TTC549 (cell line): ENCODE measurements at regions not wholly inside any gene's neighbourhood (a gene's known extent, or its start where the extent isn't known, plus 50 kb on each side); places are given as distances from the start of the nearest gene placed in this dataset.
"Not testable (repeated sequence)": the region's sequence is repeated elsewhere in the genome, so short reads cannot be mapped to it uniquely, and the experiment has no call there.

Experiments
- FAIRE-seq: peaks from 2 replicates; lab custom pipeline; 2012; peaks lifted over from hg19 to GRCh38; lab: Jason Lieb, UNC

DNA sequence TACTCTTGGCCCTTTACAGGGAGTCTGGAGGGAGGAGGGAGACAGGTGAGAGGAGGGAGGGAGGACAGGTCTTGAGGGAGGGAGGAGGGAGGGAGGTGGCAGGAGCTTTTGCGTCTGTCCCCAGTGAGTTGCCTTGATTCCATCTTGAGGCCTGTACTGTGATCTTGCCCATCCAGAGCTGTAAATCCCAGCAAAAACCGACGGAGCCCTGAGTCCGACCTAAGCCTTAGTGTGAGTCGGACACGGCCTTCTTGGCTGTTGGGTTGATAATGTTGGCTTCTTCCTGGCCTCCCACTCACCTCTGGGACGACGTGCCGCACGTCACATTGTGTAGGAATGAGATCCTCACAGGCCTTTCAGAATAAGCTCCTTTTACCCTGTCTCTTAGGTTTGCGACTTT is 72.5 kb downstream of the RGS12 start:
- FAIRE-seq, result no peak

DNA sequence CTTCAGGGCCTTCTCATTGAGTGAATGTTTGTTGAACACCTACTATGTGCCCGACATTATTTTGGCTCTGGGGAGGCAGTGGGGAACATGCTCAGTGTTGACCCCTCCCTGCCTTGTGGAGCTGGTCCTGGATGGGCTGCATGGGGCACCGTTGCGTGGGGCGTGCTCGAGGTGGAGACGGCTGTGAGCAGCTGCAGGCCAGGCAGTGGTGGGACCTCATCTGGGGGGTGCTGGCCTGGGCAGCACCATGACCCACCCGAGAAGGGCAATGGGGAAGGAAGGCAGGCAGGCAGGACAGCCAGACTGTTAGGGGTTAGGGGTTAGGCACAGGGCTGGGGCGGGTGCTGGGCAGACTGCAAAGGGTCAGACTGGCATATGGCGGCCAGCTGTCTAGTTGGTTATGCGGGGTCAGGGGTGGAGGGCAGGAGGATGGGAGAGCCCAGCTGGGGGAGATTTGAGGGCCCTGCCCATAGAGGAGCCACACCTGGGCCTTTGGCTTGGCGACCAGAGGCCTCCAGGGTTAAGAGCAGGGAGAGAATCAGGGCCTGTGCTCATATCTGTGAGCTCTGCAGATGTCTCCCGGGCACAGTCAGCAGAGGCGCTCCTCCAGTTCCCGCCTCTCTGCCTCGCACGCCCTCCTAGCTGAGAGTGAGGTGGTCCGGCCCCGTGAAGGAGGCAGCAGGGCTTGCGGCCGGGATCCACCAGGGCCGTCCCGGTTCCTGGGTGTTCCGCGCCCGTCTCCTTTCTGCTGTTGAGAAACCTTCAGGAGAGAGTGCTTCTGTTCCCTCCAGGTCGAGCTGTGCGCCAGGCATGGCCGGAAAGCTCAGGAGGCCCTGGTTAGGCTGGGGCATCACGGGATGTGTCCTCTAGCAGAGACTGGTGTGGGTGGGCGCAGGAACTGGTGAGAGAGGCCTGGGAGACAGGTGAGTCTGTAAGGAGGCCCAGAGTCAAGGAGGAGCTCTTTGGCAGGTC is 73.3 kb downstream of the RGS12 start:
- no peak for FAIRE-seq

DNA sequence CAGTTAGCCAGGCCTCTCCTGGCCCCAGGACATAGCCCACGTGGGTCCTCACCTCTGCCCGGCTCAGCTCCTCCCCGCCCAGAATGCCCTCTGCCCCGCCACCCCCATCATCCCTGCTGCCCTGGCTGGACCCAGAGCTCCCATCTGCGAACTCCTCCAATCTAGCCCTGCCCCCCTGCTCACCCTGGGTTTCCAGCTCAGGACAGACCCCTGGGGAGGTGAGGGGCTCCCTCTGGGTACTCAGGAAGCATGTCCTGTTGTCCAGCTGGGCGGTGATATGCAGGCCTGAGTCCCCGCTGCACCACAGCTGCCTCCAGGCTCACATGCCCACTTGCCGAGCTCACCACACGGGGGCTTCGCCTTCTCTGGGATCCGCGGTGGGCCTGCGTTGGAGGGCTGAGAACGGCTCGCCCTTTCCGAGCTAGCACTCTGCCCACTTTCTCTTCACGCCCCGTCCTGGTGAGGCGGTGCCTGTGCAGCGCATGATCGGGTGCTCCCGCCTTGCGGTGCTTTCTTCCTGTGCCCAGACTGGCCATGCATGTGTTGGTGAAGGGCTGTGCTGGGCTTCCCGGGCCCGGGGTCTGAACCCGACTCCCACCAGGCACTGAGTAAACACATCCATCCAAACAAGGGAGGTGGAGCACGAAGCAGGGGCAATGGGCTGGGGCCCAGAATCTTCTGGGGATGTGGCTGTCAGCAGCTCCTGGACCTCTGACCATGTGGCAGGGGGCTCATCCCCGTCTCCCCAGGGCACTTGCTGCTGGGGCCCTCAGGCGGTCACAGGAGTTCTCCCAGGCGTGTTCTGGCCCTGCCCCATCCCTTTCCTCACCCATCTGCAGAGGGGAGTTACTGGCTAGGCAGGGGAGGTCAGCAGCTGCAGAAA is 74.3 kb downstream of the RGS12 start:
- FAIRE-seq, result no peak

DNA sequence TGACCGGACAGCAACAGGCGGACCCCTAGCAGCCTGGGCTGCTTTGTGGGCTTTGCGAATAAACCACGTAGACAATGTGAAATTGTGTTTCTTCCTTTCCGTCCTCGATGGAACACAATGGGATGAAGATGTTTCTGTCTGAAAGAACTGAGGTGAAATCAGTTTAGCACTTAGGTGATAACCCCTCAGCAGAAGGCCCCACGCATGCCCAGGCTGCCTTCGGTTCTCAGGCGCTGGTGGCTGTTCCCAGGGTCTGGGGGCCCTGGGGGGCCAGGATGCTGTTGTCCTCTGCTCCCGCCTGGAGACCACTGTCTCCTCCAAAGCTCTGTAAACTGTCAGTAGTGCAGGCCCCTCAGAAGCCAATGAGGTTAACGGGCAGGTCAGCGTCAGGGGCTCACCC is 73.9 kb upstream of the HGFAC start:
- FAIRE-seq, result no peak

GRCh38 chr4:3368334-3368733 is 73.4 kb upstream of the HGFAC start:
- FAIRE-seq, result no peak

DNA sequence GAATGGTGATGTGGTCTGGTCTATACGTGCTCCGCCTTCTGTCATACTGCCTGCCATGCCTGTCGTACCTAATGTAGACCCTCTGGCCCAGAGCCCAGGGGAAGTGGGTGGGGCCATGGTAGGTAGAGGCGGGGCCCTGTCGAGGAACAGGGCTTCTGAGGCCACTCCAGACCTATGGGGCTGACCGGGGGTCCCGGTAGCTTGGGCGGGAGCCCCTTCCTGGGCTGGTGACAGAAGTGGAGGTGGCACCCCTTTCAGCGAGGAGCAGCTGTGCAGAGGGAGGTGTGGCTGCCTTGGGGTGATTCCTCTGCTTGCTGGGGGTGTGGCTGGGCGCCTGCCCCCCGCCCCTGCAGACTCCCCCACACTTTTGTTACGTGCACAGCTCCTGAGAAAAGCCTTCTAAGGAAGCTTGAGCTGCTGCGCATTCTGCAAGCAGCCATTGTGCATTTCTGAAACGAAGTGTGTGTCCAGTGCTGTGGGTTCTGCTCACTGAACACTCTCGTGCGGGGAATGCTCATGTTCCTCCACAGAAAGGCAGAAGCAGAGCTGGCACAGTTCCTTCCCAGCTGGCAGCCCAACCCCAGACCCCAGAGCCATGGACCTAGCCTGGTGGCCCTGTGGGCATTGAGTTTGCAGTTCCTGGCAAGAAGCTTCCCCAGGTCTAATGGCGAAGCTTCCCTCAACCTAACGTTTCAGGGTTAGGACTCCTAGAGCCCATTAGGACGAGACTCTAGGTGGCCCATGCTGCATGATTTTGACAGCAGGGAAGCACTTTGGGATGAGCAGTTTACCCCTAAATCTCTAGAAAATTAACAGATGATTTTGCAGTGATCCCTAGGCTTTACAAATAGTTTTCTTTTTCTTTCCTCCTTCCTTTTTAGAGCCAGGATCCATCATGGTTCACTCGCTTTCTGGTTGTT is 72.7 kb upstream of the HGFAC start:
- no peak for FAIRE-seq

- FAIRE-seq, result no peak
Observed at GRCh38 chr4:3369781-3370674, 71.7 kb upstream of the HGFAC start.

DNA sequence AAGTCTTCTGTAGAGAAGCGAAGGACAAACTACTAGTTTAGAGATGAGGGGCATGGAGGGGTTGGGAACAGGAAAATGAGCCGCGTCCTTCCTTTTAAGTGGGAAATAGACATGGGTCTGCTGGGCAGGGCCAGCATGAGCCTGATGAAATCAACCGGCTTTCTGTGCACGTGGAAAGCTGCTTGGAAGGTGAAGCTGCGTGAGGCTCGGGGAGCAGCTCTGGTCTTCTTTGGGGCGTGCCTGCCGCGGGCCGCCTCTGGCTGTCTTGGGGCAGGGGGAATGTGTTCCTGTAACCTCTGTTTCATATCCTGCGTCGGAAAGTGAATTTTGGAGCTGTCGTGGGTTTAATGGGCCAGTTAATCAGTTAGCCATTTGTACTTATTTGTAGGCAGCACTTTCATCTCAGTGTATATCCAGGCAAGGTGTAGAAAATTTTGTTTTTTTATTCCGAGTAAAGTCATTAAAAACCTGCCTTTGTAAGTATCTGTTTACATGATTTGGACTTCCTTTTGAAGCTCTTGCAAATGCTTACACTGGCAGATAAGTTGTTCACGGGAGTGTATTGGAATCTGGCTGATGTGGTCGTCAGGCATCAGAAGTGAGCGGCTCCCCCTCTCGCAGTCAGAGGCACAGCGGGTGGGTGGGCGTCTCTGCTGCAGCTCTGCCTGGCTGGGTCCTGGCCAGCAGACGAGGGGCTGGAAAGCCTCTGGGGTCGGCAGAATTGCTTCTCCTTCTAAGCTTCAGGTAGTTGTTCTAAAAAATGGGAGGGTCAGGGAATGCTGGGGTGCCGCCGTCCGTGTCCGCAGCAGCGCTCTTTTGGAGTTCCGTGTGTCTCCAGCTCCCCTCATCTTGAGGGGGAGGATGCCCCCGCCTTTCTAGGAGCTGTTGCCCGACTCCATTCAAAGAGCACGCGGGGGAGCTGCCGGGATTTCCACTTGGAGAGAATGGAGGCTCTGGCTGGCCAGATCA is 70.5 kb upstream of the HGFAC start:
- no peak for FAIRE-seq

DNA sequence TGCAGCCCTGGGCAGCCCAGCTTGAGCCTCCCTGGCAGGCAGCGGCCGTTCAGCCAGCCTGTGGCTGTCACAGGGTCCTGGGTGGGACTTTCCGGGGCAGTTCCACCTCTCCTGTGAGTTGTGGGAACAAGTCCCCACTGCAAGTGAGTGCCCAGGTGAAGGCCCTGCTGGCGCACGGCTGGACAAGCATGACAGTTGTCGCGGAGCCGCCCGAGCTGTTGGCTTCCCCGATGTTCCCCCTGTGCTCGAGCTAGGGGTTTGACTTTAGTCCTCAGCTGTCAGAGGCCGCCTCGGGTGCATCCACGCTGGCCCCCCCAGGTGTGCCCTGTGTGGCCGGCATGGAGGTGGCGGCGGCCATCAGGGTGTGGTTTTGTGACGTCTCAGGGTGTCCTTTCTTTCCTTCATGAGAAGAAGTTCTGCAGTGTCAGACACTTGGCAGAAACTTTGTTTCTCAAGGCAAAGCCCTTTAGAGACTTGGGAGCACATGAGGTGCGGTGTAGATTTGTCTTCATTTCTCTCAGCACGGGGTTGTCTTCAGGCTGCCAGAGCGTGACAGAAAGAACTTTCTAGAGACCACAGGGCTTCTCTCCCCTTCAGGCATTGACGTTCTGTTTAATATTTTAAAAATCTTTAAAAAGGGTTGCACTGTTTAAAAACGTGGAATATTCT is 69.4 kb upstream of the HGFAC start:
- no peak for FAIRE-seq

GRCh38 chr4:3372933-3373465 is 68.8 kb upstream of the HGFAC start:
- FAIRE-seq, result no peak

DNA sequence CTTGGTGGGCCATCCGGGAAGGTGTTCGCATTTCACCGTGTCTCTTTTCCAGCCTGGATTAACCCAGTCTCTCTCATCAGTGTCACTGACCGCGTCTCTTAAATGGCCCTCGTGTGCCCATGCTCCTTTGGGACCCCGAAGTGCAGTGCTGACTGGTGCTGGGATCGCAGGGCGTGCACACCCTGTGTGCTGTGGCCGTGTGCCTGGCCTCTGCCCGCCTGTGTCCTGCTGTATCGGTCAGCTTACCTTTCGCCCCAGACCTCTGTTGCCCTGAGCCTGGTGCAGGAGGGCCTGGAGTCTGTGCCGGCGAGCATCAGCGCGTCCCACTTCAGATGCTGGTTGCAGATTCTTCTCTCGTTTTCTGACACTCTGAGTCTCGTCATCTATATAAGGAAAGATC is 68.3 kb upstream of the HGFAC start:
- FAIRE-seq, result no peak

DNA sequence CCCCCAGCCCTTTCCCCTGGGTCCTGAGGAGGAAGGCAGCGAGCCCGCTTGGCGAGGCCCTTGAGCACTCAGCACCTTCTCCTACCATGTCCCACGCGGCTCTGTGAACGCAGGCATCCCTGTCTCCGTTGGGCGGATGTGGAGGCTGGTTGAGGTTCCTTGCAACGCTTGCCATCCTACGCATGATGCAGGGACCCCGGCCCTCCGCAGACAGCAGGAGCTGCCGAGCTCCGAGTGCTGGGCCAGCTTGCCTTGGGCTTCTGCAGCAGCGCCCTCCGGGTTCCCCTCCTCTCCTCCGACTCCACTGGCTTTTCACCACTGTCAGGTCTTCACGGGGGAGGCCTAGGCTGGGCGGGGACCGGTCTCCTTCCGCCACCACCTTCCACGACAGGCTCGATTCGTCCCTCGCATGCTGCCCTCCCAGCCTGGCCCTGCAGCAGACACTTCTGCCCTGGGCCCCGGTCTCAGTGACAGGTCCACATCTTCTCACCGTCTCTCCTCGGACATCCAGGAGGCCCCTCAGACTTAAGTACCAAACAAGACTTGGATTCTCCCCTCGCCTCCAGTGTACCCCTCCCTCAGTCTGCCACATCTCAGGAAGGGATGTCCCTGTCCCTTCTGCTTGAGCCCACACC is 67.6 kb upstream of the HGFAC start:
- FAIRE-seq, result no peak

DNA sequence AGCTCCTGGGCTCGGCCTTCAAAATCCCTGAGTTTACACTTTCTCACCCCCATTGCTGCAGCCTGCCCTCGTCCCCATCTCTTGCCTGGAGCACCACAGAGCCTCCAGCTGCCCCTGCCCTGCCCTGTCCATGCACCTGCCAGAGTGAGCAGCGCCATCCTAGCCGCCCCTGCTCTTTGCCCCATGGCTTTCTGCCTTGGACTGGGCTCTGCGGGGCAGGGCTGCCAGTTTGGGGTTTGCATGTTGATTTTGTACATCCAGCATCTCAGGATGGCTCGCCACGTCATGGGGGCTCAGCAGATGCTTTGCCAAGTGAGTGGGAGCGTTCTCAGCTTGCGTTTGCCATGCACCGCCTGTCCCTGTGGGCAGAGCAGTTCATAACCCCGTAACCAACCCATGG is 67.1 kb upstream of the HGFAC start:
- no peak for FAIRE-seq

GRCh38 chr4:3375688-3376087 is 66.1 kb upstream of the HGFAC start:
- FAIRE-seq, result no peak

DNA sequence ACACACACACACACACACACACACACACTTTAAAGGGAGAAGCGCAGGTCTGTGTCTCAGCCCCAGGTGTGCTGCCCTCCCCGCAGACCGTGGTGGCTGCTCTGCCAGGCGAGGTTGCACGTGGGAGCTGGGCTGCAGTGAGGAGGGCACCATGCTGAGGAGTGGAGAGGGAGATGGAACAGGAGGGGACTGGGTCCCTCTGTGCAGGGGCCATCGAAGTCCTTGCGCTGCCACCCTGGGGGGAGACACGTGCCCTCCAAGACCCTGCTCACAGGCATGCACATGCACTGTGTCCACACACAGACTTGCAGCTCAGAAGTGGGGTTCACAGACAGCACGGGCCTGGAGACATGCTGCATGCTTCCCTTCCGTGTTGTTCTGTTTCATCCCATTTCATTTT is 65.5 kb upstream of the HGFAC start:
- no peak for FAIRE-seq

DNA sequence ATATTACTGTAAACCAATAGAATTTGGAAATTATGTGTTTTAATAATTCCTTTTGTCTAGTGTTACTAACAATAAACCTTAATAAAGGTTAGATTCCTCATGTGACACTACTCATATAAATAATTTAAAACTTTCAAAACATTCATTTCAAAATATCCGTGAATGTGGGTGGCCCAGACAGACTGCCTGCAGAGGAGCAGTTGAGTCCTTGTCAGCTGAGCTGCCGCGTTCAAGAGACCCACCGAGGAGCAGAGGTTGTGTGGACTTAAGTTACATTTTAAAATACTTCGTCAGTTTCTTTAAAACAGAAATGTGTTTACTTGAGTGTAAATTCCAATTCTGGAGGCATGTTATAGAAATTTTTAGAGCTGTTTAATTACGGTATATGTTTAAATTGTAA is 64.2 kb upstream of the HGFAC start:
- no peak for FAIRE-seq

GRCh38 chr4:3380336-3380735 is 61.4 kb upstream of the HGFAC start:
- not testable (repeated sequence) for FAIRE-seq

GRCh38 chr4:3381208-3381607 is 60.6 kb upstream of the HGFAC start:
- FAIRE-seq, result not testable (repeated sequence)

DNA sequence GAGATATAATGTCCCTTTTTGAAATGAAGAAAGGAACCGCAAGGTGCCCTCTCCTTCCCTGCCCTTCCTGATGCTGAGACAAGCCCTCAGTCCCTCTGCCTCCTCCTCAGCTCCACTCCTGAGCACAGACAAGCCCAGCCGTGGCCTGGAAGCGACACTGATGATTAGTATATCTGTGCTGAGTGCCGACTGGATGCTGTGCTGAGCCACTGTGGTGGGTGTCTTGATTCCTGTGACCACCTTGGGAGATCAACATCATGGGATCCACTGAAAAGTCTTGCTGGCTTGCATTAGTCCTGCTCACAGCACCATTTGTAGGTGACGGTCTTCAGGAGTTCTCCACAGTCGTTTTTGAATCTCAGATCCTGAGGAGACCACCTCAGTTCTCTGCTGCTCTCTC is 59.5 kb upstream of the HGFAC start:
- no peak for FAIRE-seq
